ENCODE measurements at regions not wholly inside any gene's neighbourhood (a gene's known extent, or its start where the extent isn't known, plus 50 kb on each side); places are given as distances from the start of the nearest gene placed in this dataset.

GRCh38 chr2:207320381-207321159, 154.8 kb upstream of the KLF7 start:
- Histone ChIP-seq H3K4me3 (replicated peaks; ENCODE audit: low read depth, low read length) (no peak overlapping the region), H3K27me3 (replicated peaks; ENCODE audit: control insufficient read depth, insufficient read depth, low read length) (no peaks in the 10 kb centered on the region), H3K36me3 (ENCODE audit: control insufficient read depth, insufficient read depth, low read length) (no peaks in the 10 kb centered on the region)
- no peak for TF ChIP-seq CTCF (IDR thresholded peaks at IDR 0.05; ENCODE audit: insufficient read depth, low read length, poor library complexity, severe bottlenecking)
- DNase-seq (ENCODE audit: extremely low read depth, insufficient read length), result no peak

DNA sequence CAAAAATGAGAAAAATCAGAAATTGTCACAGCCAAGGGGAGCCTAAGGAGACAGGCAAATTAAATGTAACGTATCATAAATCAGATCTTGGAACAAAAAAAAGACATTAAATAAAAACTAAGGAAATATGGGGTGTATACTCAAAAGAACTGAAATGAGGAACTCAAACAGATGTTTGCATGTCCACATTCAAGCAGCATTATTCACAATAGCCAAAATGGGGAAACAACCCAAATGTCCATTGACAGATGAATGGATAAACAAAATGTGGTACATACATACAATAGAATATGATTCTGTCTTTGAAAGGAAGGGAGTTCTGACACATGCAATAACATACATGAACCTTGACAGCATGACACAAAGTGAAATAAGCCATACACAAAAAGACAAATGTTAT, 155.8 kb upstream of the KLF7 start:
- H3K27me3 ChIP-seq (replicated peaks; ENCODE audit: control insufficient read depth, insufficient read depth, low read length), result no peaks in the 10 kb centered on the region
- no peaks in the 10 kb centered on the region for H3K36me3 ChIP-seq (ENCODE audit: control insufficient read depth, insufficient read depth, low read length)
- no peak overlapping the region for H3K4me3 ChIP-seq (replicated peaks; ENCODE audit: low read depth, low read length)
- no peak for TF ChIP-seq CTCF (IDR thresholded peaks at IDR 0.05; ENCODE audit: insufficient read depth, low read length, poor library complexity, severe bottlenecking)
- DNase-seq (ENCODE audit: extremely low read depth, insufficient read length), result no peak

GRCh38 chr2:207324001-207324400, 158.3 kb upstream of the KLF7 start:
- Histone ChIP-seq H3K4me3 (replicated peaks; ENCODE audit: low read depth, low read length) (no peak overlapping the region), H3K36me3 (ENCODE audit: control insufficient read depth, insufficient read depth, low read length) (no peaks in the 10 kb centered on the region), H3K27me3 (replicated peaks; ENCODE audit: control insufficient read depth, insufficient read depth, low read length) (no peaks in the 10 kb centered on the region)
- no peak for TF ChIP-seq CTCF (IDR thresholded peaks at IDR 0.05; ENCODE audit: insufficient read depth, low read length, poor library complexity, severe bottlenecking)
- DNase-seq (ENCODE audit: extremely low read depth, insufficient read length), result no peak

GRCh38 chr2:207327513-207327912, 161.8 kb upstream of the KLF7 start:
- DNase-seq (ENCODE audit: extremely low read depth, insufficient read length), result no peak
- Histone ChIP-seq H3K36me3 (ENCODE audit: control insufficient read depth, insufficient read depth, low read length) (no peaks in the 10 kb centered on the region), H3K4me3 (replicated peaks; ENCODE audit: low read depth, low read length) (no peak overlapping the region), H3K27me3 (replicated peaks; ENCODE audit: control insufficient read depth, insufficient read depth, low read length) (no peaks in the 10 kb centered on the region)
- TF ChIP-seq CTCF (IDR thresholded peaks at IDR 0.05; ENCODE audit: insufficient read depth, low read length, poor library complexity, severe bottlenecking), result no peak

DNA sequence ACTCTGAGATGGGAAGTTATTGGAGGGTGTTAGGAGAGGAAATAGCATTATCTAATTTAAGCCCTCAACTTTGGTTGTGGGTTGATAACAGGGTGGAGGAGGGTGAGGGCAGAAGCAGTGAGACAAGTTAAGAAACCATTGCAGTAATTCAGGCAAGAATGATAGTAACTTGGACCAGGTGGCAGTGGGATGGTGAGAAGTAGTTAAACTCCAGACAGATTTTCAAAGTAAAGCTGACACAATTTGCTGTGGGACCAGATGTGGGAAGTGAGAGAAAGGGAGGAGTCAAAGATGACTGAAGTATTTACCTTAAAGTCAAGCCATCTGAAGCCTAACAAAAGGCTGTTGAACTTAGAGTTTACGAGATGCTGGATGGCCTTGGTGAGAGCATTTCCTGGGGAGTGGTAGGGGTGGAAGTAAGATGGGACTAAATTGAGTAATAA, 163.2 kb upstream of the KLF7 start:
- Histone ChIP-seq H3K36me3 (ENCODE audit: control insufficient read depth, insufficient read depth, low read length) (no peaks in the 10 kb centered on the region), H3K27me3 (replicated peaks; ENCODE audit: control insufficient read depth, insufficient read depth, low read length) (no peaks in the 10 kb centered on the region), H3K4me3 (replicated peaks; ENCODE audit: low read depth, low read length) (peak overlapping the region; percentile 65)
- TF ChIP-seq CTCF (IDR thresholded peaks at IDR 0.05; ENCODE audit: insufficient read depth, low read length, poor library complexity, severe bottlenecking), result no peak
- no peak for DNase-seq (ENCODE audit: extremely low read depth, insufficient read length)
